K562 (cell line): ENCODE measurements at regions not wholly inside any gene's neighbourhood (a gene's known extent, or its start where the extent isn't known, plus 50 kb on each side); places are given as distances from the start of the nearest gene placed in this dataset.

Source experiments
- BRD4 ChIP-seq: fragments of 200-600 bp; sonication (generic); IDR thresholded peaks from 2 replicates; pipeline ENCODE4 v1.6.1; 2017; ENCODE audit warnings: inconsistent platforms
- CBX3 ChIP-seq, 2 experiments: IDR thresholded peaks; 1 replicate in 1 of 2; 2 replicates in 1 of 2; pipeline ENCODE4 v1.6.1; 2012; ENCODE audit warnings: inconsistent platforms in 2 of 2, low read length in 2 of 2, borderline replicate concordance in 1 of 2, control low read depth in 1 of 2
- CREBBP ChIP-seq: IDR thresholded peaks from one replicate; pipeline ENCODE4 v1.6.1; 2012; ENCODE audit warnings: low read depth, mild to moderate bottlenecking, control low read depth, inconsistent platforms, low read length
- GABPB1 ChIP-seq: sonication (generic); formaldehyde crosslinking; IDR thresholded peaks from 2 replicates; pipeline ENCODE4 v1.8.0; 2022; ENCODE audit warnings: mild to moderate bottlenecking, missing genetic modification reagents
- HSF4 ChIP-seq: fragments of 250-450 bp; sonication (Bioruptor Pico); IDR thresholded peaks from 2 replicates; pipeline ENCODE4 v2.1.2; 2022; ENCODE audit warnings: mild to moderate bottlenecking, moderate library complexity, borderline replicate concordance
- MAZ ChIP-seq, 2 experiments: fragments of 450-650 bp in 1 of 2; sonication (generic) in 1 of 2; formaldehyde crosslinking; IDR thresholded peaks in 1 of 2; conservative IDR thresholded peaks in 1 of 2; 2 replicates each; pipeline versions ENCODE4 v1.4.0 to v1.5.0; 2020; ENCODE audit warnings: mild to moderate bottlenecking in 1 of 2, missing genetic modification reagents in 1 of 2
- NFIC ChIP-seq: fragments of 450-650 bp; IDR thresholded peaks from 2 replicates; pipeline ENCODE4 v1.6.1; 2017; ENCODE audit warnings: mild to moderate bottlenecking, inconsistent platforms
- POU5F1 ChIP-seq: fragments of 150-350 bp; IDR thresholded peaks from 2 replicates; pipeline ENCODE4 v1.6.1; 2014; ENCODE audit warnings: borderline replicate concordance, low read length, low read depth, mild to moderate bottlenecking; ENCODE audit not compliant: partially characterized antibody
- SMARCA5 ChIP-seq: fragments of 450-650 bp; IDR thresholded peaks from 2 replicates; pipeline ENCODE4 v1.6.1; 2016
- TAF9B ChIP-seq: fragments of 450-650 bp; IDR thresholded peaks from 2 replicates; pipeline ENCODE4 v1.6.1; 2018; ENCODE audit warnings: mild to moderate bottlenecking; ENCODE audit not compliant: partially characterized antibody
- TEAD1 ChIP-seq, 2 experiments: fragments of 450-650 bp in 1 of 2; sonication (generic) in 1 of 2; formaldehyde crosslinking; IDR thresholded peaks; 2 replicates each; pipeline versions ENCODE4 v1.4.0 to v1.8.0; 2020 to 2022; ENCODE audit warnings: mild to moderate bottlenecking in 2 of 2, missing genetic modification reagents in 1 of 2
- ZNF175 ChIP-seq: fragments of 200-800 bp; sonication (Bioruptor generic); IDR thresholded peaks from 2 replicates; pipeline ENCODE4 v1.6.1; 2016; ENCODE audit warnings: low read depth, mild to moderate bottlenecking, missing genetic modification characterization, missing compliant biosample characterization
- ZNF197 ChIP-seq: fragments of 200-800 bp; sonication (Bioruptor generic); IDR thresholded peaks from 2 replicates; pipeline ENCODE4 v1.6.1; 2016; ENCODE audit warnings: low read depth, missing genetic modification characterization, missing compliant biosample characterization
- ZNF551 ChIP-seq: fragments of 250-450 bp; sonication (Bioruptor Pico); IDR thresholded peaks from 2 replicates; pipeline ENCODE4 v1.5.0; 2021; ENCODE audit warnings: mild to moderate bottlenecking, moderate library complexity
- TF ChIP-seq, protein P1 (sequence below): fragments of 450-650 bp; IDR thresholded peaks from 2 replicates; pipeline ENCODE4 v1.6.1; 2017; ENCODE audit warnings: mild to moderate bottlenecking, moderate library complexity
- TF ChIP-seq, protein P2 (sequence below): fragments of 250-450 bp; sonication (Bioruptor Pico); IDR thresholded peaks from 2 replicates; pipeline ENCODE4 v1.6.1; 2021; ENCODE audit warnings: mild to moderate bottlenecking
- TF ChIP-seq, protein P3 (sequence below), 2 experiments: fragments of 150-350 bp in 1 of 2; IDR thresholded peaks; 2 replicates each; pipeline ENCODE4 v1.6.1; 2012 to 2016; ENCODE audit warnings: low read depth in 2 of 2, low read length in 2 of 2, mild to moderate bottlenecking in 1 of 2, moderate library complexity in 1 of 2
- TF ChIP-seq, protein P4 (sequence below), 2 experiments: fragments of 250-450 bp in 1 of 2; fragments of 450-650 bp in 1 of 2; sonication (Bioruptor Pico) in 1 of 2; IDR thresholded peaks; 2 replicates each; pipeline versions ENCODE4 v1.6.1 to v1.8.0; 2016 to 2021; ENCODE audit warnings: mild to moderate bottlenecking in 2 of 2, moderate library complexity in 2 of 2, missing compliant biosample characterization in 1 of 2, missing genetic modification characterization in 1 of 2
- TF ChIP-seq, protein P5 (sequence below): fragments of 200-400 bp; formaldehyde crosslinking; IDR thresholded peaks from 2 replicates; pipeline ENCODE4 v1.6.1; 2017; ENCODE audit warnings: mild to moderate bottlenecking, low read depth, low read length, moderate library complexity
- TF ChIP-seq, protein P6 (sequence below): sonication (generic); formaldehyde crosslinking; IDR thresholded peaks from 2 replicates; pipeline ENCODE4 v1.9.0; 2022; ENCODE audit warnings: mild to moderate bottlenecking, missing genetic modification reagents

DNA sequence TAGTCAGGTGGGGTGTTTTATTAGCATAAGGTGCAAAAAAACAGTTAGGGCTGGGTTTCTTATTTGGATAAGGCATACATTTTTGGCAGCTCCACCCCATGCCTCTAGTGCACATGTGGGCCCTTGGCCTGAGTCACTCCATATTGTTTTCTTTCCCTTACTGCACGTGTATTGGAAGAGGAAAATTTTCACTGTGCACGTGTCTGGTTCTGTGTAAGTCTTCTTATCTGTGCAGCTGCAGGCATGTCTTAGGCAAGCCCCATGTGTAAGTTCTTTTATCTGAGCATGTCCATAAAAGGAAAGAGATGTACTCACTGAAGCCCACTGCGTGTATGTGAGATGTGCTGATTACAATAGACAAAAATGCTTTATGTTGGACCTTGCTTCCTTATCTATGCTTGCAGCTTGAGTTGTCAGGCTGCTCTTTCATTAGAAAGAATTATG, 540.3 kb upstream of the IGFBP3 start (continued):
- no peak for TF ChIP-seq POU5F1
- TF ChIP-seq NFIC = no peak
- TF ChIP-seq CBX3 (IDR thresholded peaks at IDR 0.05; ENCODE audit: borderline replicate concordance in 1 of 2, low read length in 2 of 2) = no peak
- TF ChIP-seq, protein P1, sequence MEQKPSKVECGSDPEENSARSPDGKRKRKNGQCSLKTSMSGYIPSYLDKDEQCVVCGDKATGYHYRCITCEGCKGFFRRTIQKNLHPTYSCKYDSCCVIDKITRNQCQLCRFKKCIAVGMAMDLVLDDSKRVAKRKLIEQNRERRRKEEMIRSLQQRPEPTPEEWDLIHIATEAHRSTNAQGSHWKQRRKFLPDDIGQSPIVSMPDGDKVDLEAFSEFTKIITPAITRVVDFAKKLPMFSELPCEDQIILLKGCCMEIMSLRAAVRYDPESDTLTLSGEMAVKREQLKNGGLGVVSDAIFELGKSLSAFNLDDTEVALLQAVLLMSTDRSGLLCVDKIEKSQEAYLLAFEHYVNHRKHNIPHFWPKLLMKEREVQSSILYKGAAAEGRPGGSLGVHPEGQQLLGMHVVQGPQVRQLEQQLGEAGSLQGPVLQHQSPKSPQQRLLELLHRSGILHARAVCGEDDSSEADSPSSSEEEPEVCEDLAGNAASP = no peak
- TF ChIP-seq GABPB1 (CRISPR knock-in tag) = no peak
- TF ChIP-seq ZNF197 (CRISPR knock-in tag) = no peak
- TF ChIP-seq TAF9B = no peak
- no peak for TF ChIP-seq CREBBP
- peak in 1 of 2 experiments; percentile 69; a peak in 1 of 4 replicates for TF ChIP-seq TEAD1 (CRISPR knock-in tag; IDR thresholded peaks at IDR 0.05)
- 0 out of 2 replicates have a peak, but pooled peaks have one; percentile 31 for TF ChIP-seq ZNF175 (CRISPR knock-in tag)
- TF ChIP-seq, protein P2, sequence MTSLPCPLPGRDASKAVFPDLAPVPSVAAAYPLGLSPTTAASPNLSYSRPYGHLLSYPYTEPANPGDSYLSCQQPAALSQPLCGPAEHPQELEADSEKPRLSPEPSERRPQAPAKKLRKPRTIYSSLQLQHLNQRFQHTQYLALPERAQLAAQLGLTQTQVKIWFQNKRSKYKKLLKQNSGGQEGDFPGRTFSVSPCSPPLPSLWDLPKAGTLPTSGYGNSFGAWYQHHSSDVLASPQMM (CRISPR knock-in tag) = no peak
- 0 out of 2 replicates have a peak, but pooled peaks have one; percentile 19 for TF ChIP-seq ZNF551 (CRISPR knock-in tag)
- TF ChIP-seq, protein P3, sequence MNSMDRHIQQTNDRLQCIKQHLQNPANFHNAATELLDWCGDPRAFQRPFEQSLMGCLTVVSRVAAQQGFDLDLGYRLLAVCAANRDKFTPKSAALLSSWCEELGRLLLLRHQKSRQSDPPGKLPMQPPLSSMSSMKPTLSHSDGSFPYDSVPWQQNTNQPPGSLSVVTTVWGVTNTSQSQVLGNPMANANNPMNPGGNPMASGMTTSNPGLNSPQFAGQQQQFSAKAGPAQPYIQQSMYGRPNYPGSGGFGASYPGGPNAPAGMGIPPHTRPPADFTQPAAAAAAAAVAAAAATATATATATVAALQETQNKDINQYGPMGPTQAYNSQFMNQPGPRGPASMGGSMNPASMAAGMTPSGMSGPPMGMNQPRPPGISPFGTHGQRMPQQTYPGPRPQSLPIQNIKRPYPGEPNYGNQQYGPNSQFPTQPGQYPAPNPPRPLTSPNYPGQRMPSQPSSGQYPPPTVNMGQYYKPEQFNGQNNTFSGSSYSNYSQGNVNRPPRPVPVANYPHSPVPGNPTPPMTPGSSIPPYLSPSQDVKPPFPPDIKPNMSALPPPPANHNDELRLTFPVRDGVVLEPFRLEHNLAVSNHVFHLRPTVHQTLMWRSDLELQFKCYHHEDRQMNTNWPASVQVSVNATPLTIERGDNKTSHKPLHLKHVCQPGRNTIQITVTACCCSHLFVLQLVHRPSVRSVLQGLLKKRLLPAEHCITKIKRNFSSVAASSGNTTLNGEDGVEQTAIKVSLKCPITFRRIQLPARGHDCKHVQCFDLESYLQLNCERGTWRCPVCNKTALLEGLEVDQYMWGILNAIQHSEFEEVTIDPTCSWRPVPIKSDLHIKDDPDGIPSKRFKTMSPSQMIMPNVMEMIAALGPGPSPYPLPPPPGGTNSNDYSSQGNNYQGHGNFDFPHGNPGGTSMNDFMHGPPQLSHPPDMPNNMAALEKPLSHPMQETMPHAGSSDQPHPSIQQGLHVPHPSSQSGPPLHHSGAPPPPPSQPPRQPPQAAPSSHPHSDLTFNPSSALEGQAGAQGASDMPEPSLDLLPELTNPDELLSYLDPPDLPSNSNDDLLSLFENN (IDR thresholded peaks at IDR 0.05; ENCODE audit: low read depth in 2 of 2, low read length in 2 of 2) = no peak
- TF ChIP-seq, protein P4, sequence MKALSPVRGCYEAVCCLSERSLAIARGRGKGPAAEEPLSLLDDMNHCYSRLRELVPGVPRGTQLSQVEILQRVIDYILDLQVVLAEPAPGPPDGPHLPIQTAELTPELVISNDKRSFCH (CRISPR knock-in tag; IDR thresholded peaks at IDR 0.05) = peak; percentile 74; the same call in 1 of the 2 replicates
- TF ChIP-seq, protein P4 (tag; IDR thresholded peaks at IDR 0.05) = no peak
- peak; percentile 94; the same call in 1 of the 2 replicates for TF ChIP-seq HSF4 (CRISPR knock-in tag)
- no peak for TF ChIP-seq BRD4
- no peak for TF ChIP-seq MAZ (CRISPR knock-in tag; conservative IDR thresholded peaks at IDR 0.05 in 1 of 2, IDR thresholded peaks at IDR 0.05 in 1 of 2)
- no peak for TF ChIP-seq SMARCA5
- TF ChIP-seq, protein P5, sequence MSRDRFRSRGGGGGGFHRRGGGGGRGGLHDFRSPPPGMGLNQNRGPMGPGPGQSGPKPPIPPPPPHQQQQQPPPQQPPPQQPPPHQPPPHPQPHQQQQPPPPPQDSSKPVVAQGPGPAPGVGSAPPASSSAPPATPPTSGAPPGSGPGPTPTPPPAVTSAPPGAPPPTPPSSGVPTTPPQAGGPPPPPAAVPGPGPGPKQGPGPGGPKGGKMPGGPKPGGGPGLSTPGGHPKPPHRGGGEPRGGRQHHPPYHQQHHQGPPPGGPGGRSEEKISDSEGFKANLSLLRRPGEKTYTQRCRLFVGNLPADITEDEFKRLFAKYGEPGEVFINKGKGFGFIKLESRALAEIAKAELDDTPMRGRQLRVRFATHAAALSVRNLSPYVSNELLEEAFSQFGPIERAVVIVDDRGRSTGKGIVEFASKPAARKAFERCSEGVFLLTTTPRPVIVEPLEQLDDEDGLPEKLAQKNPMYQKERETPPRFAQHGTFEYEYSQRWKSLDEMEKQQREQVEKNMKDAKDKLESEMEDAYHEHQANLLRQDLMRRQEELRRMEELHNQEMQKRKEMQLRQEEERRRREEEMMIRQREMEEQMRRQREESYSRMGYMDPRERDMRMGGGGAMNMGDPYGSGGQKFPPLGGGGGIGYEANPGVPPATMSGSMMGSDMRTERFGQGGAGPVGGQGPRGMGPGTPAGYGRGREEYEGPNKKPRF = no peak
- TF ChIP-seq, protein P6, sequence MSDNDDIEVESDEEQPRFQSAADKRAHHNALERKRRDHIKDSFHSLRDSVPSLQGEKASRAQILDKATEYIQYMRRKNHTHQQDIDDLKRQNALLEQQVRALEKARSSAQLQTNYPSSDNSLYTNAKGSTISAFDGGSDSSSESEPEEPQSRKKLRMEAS (CRISPR knock-in tag) = no peak
